Mesothelial cell of epicardium (in vitro differentiated cells): ENCODE measurements at regions not wholly inside any gene's neighbourhood (a gene's known extent, or its start where the extent isn't known, plus 50 kb on each side); places are given as distances from the start of the nearest gene placed in this dataset.
A peak's percentile ranks its signal among the peaks of the same experiment; 100 is the strongest.

Experiments
- DNase-seq, 2 experiments: peaks; one replicate each; pipeline ENCODE4 v3.0.0; 2021; ENCODE audit warnings: low spot score in 2 of 2; ENCODE audit not compliant: unreplicated experiment in 2 of 2
- H3K27ac Mint-ChIP-seq: 2 replicates; pipeline ENCODE4 v1.8.0; 2021; ENCODE audit warnings: mixed read lengths
- H3K27me3 Mint-ChIP-seq: 2 replicates; pipeline ENCODE4 v1.8.0; 2021; ENCODE audit warnings: low read depth, mixed read lengths
- H3K36me3 Mint-ChIP-seq: 2 replicates; pipeline ENCODE4 v1.8.0; 2021; ENCODE audit warnings: mixed read lengths
- H3K4me1 Mint-ChIP-seq: 2 replicates; pipeline ENCODE4 v1.8.0; 2021; ENCODE audit warnings: mixed read lengths
- H3K4me3 Mint-ChIP-seq: 2 replicates; pipeline ENCODE4 v1.8.0; 2021; ENCODE audit warnings: mild to moderate bottlenecking, moderate library complexity, mixed read lengths
- H3K9me3 Mint-ChIP-seq: 2 replicates; pipeline ENCODE4 v1.8.0; 2021; ENCODE audit warnings: mixed read lengths
- CTCF ChIP-seq: fragments of 200-600 bp; sonication (generic); IDR thresholded peaks from one replicate; pipeline ENCODE4 v1.5.0; 2021; ENCODE audit warnings: antibody characterized with exemption; ENCODE audit not compliant: unreplicated experiment

GRCh38 chr1:88089961-88090360 lies 594.1 kb upstream of the PKN2 start:
- Mint-ChIP-seq H3K27me3 (no peaks in the 10 kb centered on the region), H3K36me3 (peaks cover 12% of the 10 kb centered on the region), H3K9me3 (peaks cover 31% of the 10 kb centered on the region), H3K4me3 (no peak overlapping the region), H3K4me1 (peaks cover 6% of the 10 kb centered on the region), H3K27ac (no peak overlapping the region)
- no peak for TF ChIP-seq CTCF
- no peak for DNase-seq

- no peaks in the 10 kb centered on the region for H3K27me3 Mint-ChIP-seq
- no peaks in the 10 kb centered on the region for H3K9me3 Mint-ChIP-seq
- no peak for DNase-seq
- TF ChIP-seq CTCF: no peak
- no peaks in the 10 kb centered on the region for H3K36me3 Mint-ChIP-seq
- H3K4me3 Mint-ChIP-seq: no peak overlapping the region
- peak overlapping the region; percentile 48 for H3K27ac Mint-ChIP-seq
- H3K4me1 Mint-ChIP-seq: peaks cover 20% of the 10 kb centered on the region
Observed at GRCh38 chr1:88098881-88099280, 585.2 kb upstream of the PKN2 start.

- Mint-ChIP-seq H3K27ac (no peak overlapping the region), H3K4me1 (peaks cover 18% of the 10 kb centered on the region), H3K27me3 (peaks cover 5% of the 10 kb centered on the region), H3K36me3 (no peaks in the 10 kb centered on the region), H3K9me3 (no peaks in the 10 kb centered on the region), H3K4me3 (no peak overlapping the region)
- no peak for DNase-seq
- TF ChIP-seq CTCF: no peak
Observed at GRCh38 chr1:88101041-88101440, 583.0 kb upstream of the PKN2 start.

GRCh38 chr1:88104236-88104635 lies 579.8 kb upstream of the PKN2 start:
- no peak overlapping the region for H3K27ac Mint-ChIP-seq
- peaks cover 13% of the 10 kb centered on the region for H3K27me3 Mint-ChIP-seq
- TF ChIP-seq CTCF: no peak
- no peak overlapping the region for H3K4me3 Mint-ChIP-seq
- no peaks in the 10 kb centered on the region for H3K36me3 Mint-ChIP-seq
- DNase-seq: no peak
- H3K4me1 Mint-ChIP-seq: no peaks in the 10 kb centered on the region
- H3K9me3 Mint-ChIP-seq: no peaks in the 10 kb centered on the region

- Mint-ChIP-seq H3K4me1 (no peaks in the 10 kb centered on the region), H3K9me3 (no peaks in the 10 kb centered on the region), H3K36me3 (no peaks in the 10 kb centered on the region), H3K27me3 (peaks cover 16% of the 10 kb centered on the region), H3K4me3 (no peak overlapping the region), H3K27ac (no peak overlapping the region)
- TF ChIP-seq CTCF: no peak
- no peak for DNase-seq
Observed at GRCh38 chr1:88104886-88105285, 579.2 kb upstream of the PKN2 start.

- H3K27ac Mint-ChIP-seq: no peak overlapping the region
- TF ChIP-seq CTCF: no peak
- H3K27me3 Mint-ChIP-seq: peaks cover 9% of the 10 kb centered on the region
- H3K4me1 Mint-ChIP-seq: peaks cover 7% of the 10 kb centered on the region
- H3K36me3 Mint-ChIP-seq: no peaks in the 10 kb centered on the region
- H3K9me3 Mint-ChIP-seq: no peaks in the 10 kb centered on the region
- DNase-seq: no peak
- H3K4me3 Mint-ChIP-seq: no peak overlapping the region
Observed at GRCh38 chr1:88111816-88112215, 572.3 kb upstream of the PKN2 start.
